ENCODE measurements at regions not wholly inside any gene's neighbourhood (a gene's known extent, or its start where the extent isn't known, plus 50 kb on each side); places are given as distances from the start of the nearest gene placed in this dataset.

DNA sequence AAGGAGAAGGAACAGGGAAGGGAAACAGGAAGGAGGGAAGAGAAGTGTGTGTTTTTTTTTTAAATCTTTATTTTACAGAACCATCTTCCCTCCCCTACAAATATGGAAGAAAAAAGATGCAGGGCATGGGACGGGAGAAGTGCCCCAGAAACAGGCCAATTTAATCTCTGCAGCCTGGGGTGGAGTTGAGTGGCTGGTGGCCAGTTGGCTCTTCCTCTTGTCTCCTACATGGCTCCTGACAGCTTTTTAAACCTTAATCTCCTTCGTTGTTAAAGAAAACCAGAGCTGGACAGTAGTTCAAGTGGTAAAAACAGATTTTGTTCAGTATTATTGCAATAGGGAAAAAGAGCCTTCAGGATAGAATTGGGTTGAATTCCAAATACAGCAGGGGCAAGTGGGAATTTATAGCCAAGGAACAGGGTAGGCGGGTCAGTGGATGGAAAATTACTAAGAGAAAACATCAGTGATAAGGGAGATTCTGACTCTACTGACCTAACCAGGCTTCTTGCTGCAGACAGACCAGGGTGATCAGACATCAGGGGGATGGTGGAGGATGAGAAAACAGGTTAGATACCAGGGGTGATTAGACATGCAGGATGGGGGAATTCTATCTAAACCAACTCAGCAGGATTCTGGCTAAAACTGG lies 125.1 kb upstream of the CLINT1 start:
- H3K9me3 ChIP-seq (ENCODE audit: low read length) = no peaks in the 10 kb centered on the region
- no TSS peak for BruUV-seq (replicated peaks)
- no peak overlapping the region for H3K9ac ChIP-seq (ENCODE audit: insufficient read depth, low read depth, low read length)
- WGBS (ENCODE audit: low lambda C conversion rate) = 13% methylated on average over 3 of the region's 3 CpGs
- POLR2A ChIA-PET = no interaction called here
- no peak for ATAC-seq
- no peak overlapping the region for H3K4me3 ChIP-seq (replicated peaks in 1 of 3; ENCODE audit: insufficient read depth in 1 of 3, low read depth in 2 of 3, low read length in 3 of 3)
- no peak for DNase-seq (ENCODE audit: low spot score)
- intact Hi-C loops (cut with micrococcal nuclease; ENCODE audit: unreplicated experiment) (no loop called here), in situ Hi-C loops (cut with HindIII; ENCODE audit: extremely low pct_ligation_motif_present, low pct_unique_long_range_greater_than_20kb) (no loop called here)
- FAIRE-seq = no peak
- no peaks in the 10 kb centered on the region for H3K79me2 ChIP-seq (ENCODE audit: insufficient read depth, low read length)
- H3K27ac ChIP-seq (ENCODE audit: extremely low read length, insufficient read depth, low read length) = no peak overlapping the region
- CTCF ChIA-PET (ENCODE audit: low intra/inter-chr PET ratio, low total read pairs) = no interaction called here
- H3K27me3 ChIP-seq (ENCODE audit: control insufficient read depth in 1 of 2, insufficient read depth in 2 of 2, low read length in 2 of 2) = no peaks in the 10 kb centered on the region
- no peak overlapping the region for H2AFZ ChIP-seq (ENCODE audit: low read length)
- H3K4me2 ChIP-seq (ENCODE audit: low read depth, low read length) = no peak overlapping the region
- H3K36me3 ChIP-seq (replicated peaks in 1 of 2; ENCODE audit: control insufficient read depth in 1 of 2, insufficient read depth in 2 of 2, low read length in 2 of 2) = no peaks in the 10 kb centered on the region
- no peaks in the 10 kb centered on the region for H4K20me1 ChIP-seq (ENCODE audit: insufficient read depth, low read length)
- no peaks in the 10 kb centered on the region for H3K4me1 ChIP-seq (ENCODE audit: insufficient read depth, low read length)
- TF ChIP-seq TSC22D2 (CRISPR knock-in tag; IDR thresholded peaks at IDR 0.05; ENCODE audit: borderline replicate concordance) (no peak), HNRNPL (IDR thresholded peaks at IDR 0.05; ENCODE audit: low read depth, low read length) (no peak), PHF5A (CRISPR knock-in tag; IDR thresholded peaks at IDR 0.05; ENCODE audit: low read depth, unreplicated experiment) (no peak), ZNF20 (CRISPR knock-in tag; IDR thresholded peaks at IDR 0.05) (no peak), RORA (CRISPR knock-in tag; IDR thresholded peaks at IDR 0.05) (no peak), BCL6 (CRISPR knock-in tag; IDR thresholded peaks at IDR 0.05) (no peak), BRD4 (CRISPR knock-in tag; IDR thresholded peaks at IDR 0.05) (no peak), TBX3 (IDR thresholded peaks at IDR 0.05; ENCODE audit: borderline replicate concordance) (no peak), ZNF44 (CRISPR knock-in tag; IDR thresholded peaks at IDR 0.05) (no peak), FOXK2 (IDR thresholded peaks at IDR 0.05) (no peak), ZNF619 (CRISPR knock-in tag; IDR thresholded peaks at IDR 0.05) (no peak), ZSCAN30 (CRISPR knock-in tag; IDR thresholded peaks at IDR 0.05) (no peak), ZNF3 (CRISPR knock-in tag; IDR thresholded peaks at IDR 0.05) (no peak)
- TF ChIP-seq, protein P1, sequence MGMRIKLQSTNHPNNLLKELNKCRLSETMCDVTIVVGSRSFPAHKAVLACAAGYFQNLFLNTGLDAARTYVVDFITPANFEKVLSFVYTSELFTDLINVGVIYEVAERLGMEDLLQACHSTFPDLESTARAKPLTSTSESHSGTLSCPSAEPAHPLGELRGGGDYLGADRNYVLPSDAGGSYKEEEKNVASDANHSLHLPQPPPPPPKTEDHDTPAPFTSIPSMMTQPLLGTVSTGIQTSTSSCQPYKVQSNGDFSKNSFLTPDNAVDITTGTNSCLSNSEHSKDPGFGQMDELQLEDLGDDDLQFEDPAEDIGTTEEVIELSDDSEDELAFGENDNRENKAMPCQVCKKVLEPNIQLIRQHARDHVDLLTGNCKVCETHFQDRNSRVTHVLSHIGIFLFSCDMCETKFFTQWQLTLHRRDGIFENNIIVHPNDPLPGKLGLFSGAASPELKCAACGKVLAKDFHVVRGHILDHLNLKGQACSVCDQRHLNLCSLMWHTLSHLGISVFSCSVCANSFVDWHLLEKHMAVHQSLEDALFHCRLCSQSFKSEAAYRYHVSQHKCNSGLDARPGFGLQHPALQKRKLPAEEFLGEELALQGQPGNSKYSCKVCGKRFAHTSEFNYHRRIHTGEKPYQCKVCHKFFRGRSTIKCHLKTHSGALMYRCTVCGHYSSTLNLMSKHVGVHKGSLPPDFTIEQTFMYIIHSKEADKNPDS (CRISPR knock-in tag; IDR thresholded peaks at IDR 0.05) = no peak
- TF ChIP-seq, protein P2, sequence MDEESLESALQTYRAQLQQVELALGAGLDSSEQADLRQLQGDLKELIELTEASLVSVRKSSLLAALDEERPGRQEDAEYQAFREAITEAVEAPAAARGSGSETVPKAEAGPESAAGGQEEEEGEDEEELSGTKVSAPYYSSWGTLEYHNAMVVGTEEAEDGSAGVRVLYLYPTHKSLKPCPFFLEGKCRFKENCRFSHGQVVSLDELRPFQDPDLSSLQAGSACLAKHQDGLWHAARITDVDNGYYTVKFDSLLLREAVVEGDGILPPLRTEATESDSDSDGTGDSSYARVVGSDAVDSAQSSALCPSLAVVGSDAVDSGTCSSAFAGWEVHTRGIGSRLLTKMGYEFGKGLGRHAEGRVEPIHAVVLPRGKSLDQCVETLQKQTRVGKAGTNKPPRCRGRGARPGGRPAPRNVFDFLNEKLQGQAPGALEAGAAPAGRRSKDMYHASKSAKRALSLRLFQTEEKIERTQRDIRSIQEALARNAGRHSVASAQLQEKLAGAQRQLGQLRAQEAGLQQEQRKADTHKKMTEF (CRISPR knock-in tag; IDR thresholded peaks at IDR 0.05) = no peak
- TF ChIP-seq, protein P3, sequence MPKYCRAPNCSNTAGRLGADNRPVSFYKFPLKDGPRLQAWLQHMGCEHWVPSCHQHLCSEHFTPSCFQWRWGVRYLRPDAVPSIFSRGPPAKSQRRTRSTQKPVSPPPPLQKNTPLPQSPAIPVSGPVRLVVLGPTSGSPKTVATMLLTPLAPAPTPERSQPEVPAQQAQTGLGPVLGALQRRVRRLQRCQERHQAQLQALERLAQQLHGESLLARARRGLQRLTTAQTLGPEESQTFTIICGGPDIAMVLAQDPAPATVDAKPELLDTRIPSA (CRISPR knock-in tag; IDR thresholded peaks at IDR 0.05; ENCODE audit: borderline replicate concordance) = no peak
- TF ChIP-seq, protein P4, sequence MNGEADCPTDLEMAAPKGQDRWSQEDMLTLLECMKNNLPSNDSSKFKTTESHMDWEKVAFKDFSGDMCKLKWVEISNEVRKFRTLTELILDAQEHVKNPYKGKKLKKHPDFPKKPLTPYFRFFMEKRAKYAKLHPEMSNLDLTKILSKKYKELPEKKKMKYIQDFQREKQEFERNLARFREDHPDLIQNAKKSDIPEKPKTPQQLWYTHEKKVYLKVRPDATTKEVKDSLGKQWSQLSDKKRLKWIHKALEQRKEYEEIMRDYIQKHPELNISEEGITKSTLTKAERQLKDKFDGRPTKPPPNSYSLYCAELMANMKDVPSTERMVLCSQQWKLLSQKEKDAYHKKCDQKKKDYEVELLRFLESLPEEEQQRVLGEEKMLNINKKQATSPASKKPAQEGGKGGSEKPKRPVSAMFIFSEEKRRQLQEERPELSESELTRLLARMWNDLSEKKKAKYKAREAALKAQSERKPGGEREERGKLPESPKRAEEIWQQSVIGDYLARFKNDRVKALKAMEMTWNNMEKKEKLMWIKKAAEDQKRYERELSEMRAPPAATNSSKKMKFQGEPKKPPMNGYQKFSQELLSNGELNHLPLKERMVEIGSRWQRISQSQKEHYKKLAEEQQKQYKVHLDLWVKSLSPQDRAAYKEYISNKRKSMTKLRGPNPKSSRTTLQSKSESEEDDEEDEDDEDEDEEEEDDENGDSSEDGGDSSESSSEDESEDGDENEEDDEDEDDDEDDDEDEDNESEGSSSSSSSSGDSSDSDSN (CRISPR knock-in tag; IDR thresholded peaks at IDR 0.05) = no peak
- TF ChIP-seq, protein P5, sequence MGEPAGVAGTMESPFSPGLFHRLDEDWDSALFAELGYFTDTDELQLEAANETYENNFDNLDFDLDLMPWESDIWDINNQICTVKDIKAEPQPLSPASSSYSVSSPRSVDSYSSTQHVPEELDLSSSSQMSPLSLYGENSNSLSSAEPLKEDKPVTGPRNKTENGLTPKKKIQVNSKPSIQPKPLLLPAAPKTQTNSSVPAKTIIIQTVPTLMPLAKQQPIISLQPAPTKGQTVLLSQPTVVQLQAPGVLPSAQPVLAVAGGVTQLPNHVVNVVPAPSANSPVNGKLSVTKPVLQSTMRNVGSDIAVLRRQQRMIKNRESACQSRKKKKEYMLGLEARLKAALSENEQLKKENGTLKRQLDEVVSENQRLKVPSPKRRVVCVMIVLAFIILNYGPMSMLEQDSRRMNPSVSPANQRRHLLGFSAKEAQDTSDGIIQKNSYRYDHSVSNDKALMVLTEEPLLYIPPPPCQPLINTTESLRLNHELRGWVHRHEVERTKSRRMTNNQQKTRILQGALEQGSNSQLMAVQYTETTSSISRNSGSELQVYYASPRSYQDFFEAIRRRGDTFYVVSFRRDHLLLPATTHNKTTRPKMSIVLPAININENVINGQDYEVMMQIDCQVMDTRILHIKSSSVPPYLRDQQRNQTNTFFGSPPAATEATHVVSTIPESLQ (CRISPR knock-in tag; conservative IDR thresholded peaks at IDR 0.05) = no peak
